ENCODE measurements at regions not wholly inside any gene's neighbourhood (a gene's known extent, or its start where the extent isn't known, plus 50 kb on each side); places are given as distances from the start of the nearest gene placed in this dataset.

- TF ChIP-seq POLR2A (IDR thresholded peaks at IDR 0.05) (no peak), POLR2AphosphoS5 (IDR thresholded peaks at IDR 0.05) (no peak)
- TF ChIP-seq, protein P1, sequence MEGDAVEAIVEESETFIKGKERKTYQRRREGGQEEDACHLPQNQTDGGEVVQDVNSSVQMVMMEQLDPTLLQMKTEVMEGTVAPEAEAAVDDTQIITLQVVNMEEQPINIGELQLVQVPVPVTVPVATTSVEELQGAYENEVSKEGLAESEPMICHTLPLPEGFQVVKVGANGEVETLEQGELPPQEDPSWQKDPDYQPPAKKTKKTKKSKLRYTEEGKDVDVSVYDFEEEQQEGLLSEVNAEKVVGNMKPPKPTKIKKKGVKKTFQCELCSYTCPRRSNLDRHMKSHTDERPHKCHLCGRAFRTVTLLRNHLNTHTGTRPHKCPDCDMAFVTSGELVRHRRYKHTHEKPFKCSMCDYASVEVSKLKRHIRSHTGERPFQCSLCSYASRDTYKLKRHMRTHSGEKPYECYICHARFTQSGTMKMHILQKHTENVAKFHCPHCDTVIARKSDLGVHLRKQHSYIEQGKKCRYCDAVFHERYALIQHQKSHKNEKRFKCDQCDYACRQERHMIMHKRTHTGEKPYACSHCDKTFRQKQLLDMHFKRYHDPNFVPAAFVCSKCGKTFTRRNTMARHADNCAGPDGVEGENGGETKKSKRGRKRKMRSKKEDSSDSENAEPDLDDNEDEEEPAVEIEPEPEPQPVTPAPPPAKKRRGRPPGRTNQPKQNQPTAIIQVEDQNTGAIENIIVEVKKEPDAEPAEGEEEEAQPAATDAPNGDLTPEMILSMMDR (IDR thresholded peaks at IDR 0.05 in 8 of 11, conservative IDR thresholded peaks at IDR 0.05 in 3 of 11) = no peak
Measured at GRCh38 chr16:73404001-73404400, 356.1 kb upstream of the ZFHX3 start.

Data from spleen (tissue), 7 donors.